GM12878 (cell line): ENCODE measurements at regions not wholly inside any gene's neighbourhood (a gene's known extent, or its start where the extent isn't known, plus 50 kb on each side); places are given as distances from the start of the nearest gene placed in this dataset.

Source experiments
- BHLHE40 ChIP-seq, 2 experiments: fragments of 450-650 bp in 1 of 2; IDR thresholded peaks; 2 replicates each; pipeline ENCODE4 v1.6.1; 2011 to 2017; ENCODE audit warnings: low read depth in 2 of 2, borderline replicate concordance in 1 of 2, improper control_type of control experiment in 1 of 2, low read length in 1 of 2, mild to moderate bottlenecking in 1 of 2
- CTCF ChIP-seq, 3 experiments: IDR thresholded peaks in 2 of 3; conservative IDR thresholded peaks in 1 of 3; 2 replicates each; pipeline ENCODE4 v1.5.1; 2011; ENCODE audit warnings: low read depth in 3 of 3, low read length in 3 of 3, mild to moderate bottlenecking in 3 of 3, control low read depth in 2 of 3, moderate library complexity in 2 of 3, inconsistent platforms in 1 of 3, mixed read lengths in 1 of 3; ENCODE audit not compliant: control insufficient read depth in 2 of 3, insufficient read depth in 1 of 3; ENCODE audit errors: extremely low read depth in 1 of 3
- FOXM1 ChIP-seq: IDR thresholded peaks from 2 replicates; pipeline ENCODE4 v1.6.1; 2012; ENCODE audit warnings: low read depth, mild to moderate bottlenecking, inconsistent platforms, low read length, moderate library complexity
- IKZF2 ChIP-seq, 2 experiments: fragments of 450-650 bp; IDR thresholded peaks; 2 replicates each; pipeline ENCODE4 v1.6.1; 2017; ENCODE audit warnings: mild to moderate bottlenecking in 2 of 2, moderate library complexity in 2 of 2
- NFYB ChIP-seq: IDR thresholded peaks from 2 replicates; pipeline ENCODE4 v1.6.1; 2011; ENCODE audit warnings: low read depth, mild to moderate bottlenecking, low read length, improper control_type of control experiment, moderate library complexity; ENCODE audit not compliant: insufficient read depth
- NKRF ChIP-seq: fragments of 450-650 bp; conservative IDR thresholded peaks from 2 replicates; pipeline ENCODE4 v1.6.1; 2017; ENCODE audit warnings: mild to moderate bottlenecking, moderate library complexity
- PKNOX1 ChIP-seq: fragments of 450-650 bp; IDR thresholded peaks from 2 replicates; pipeline ENCODE4 v1.6.1; 2016; ENCODE audit warnings: mild to moderate bottlenecking
- RFX5 ChIP-seq: IDR thresholded peaks from 2 replicates; pipeline ENCODE4 v1.6.1; 2011; ENCODE audit warnings: low read depth, low read length, improper control_type of control experiment
- SRF ChIP-seq, 2 experiments: IDR thresholded peaks; 2 replicates each; pipeline ENCODE4 v1.6.1; 2011; ENCODE audit warnings: low read depth in 2 of 2, low read length in 2 of 2, mild to moderate bottlenecking in 1 of 2, moderate library complexity in 1 of 2
- SUZ12 ChIP-seq: fragments of 200-600 bp; sonication (generic); IDR thresholded peaks from one replicate; pipeline ENCODE4 v1.6.1; 2018; ENCODE audit warnings: antibody characterized with exemption, mild to moderate bottlenecking; ENCODE audit not compliant: unreplicated experiment
- TBL1XR1 ChIP-seq: IDR thresholded peaks from 2 replicates; pipeline ENCODE4 v1.6.1; 2012; ENCODE audit warnings: low read depth, low read length, improper control_type of control experiment
- TCF12 ChIP-seq: IDR thresholded peaks from 2 replicates; pipeline ENCODE4 v1.6.1; 2011; ENCODE audit warnings: low read depth, mild to moderate bottlenecking, low read length
- TCF7 ChIP-seq: IDR thresholded peaks from 2 replicates; pipeline ENCODE4 v1.6.1; 2014; ENCODE audit warnings: antibody characterized with exemption, borderline replicate concordance
- WRNIP1 ChIP-seq: IDR thresholded peaks from 2 replicates; pipeline ENCODE4 v1.6.1; 2011; ENCODE audit warnings: low read depth, low read length, improper control_type of control experiment, borderline replicate concordance
- TF ChIP-seq, protein P1 (sequence below): fragments of 450-650 bp; IDR thresholded peaks from 2 replicates; pipeline ENCODE4 v1.6.1; 2017; ENCODE audit warnings: borderline replicate concordance
- TF ChIP-seq, protein P2 (sequence below): fragments of 150-350 bp; IDR thresholded peaks from 2 replicates; pipeline ENCODE4 v1.6.1; 2016; ENCODE audit warnings: low read depth, low read length
- TF ChIP-seq, protein P3 (sequence below): fragments of 450-650 bp; IDR thresholded peaks from 2 replicates; pipeline ENCODE4 v1.6.1; 2014; ENCODE audit warnings: mild to moderate bottlenecking

GRCh38 chr6:26156105-26156849 lies 69.0 kb downstream of the HFE start (continued):
- TF ChIP-seq NFYB (peak; percentile 89), WRNIP1 (no peak), TCF7 (peak; percentile 70; the same call in 1 of the 2 replicates), SRF (IDR thresholded peaks at IDR 0.05; ENCODE audit: low read depth in 2 of 2, low read length in 2 of 2) (0 out of 4 replicates have a peak, but pooled peaks of 1 of the 2 experiments have one; percentile 10), CTCF (IDR thresholded peaks at IDR 0.05 in 2 of 3, conservative IDR thresholded peaks at IDR 0.05 in 1 of 3; ENCODE audit: control insufficient read depth in 2 of 3, extremely low read depth in 1 of 3, insufficient read depth in 1 of 3, low read depth in 3 of 3, low read length in 3 of 3) (no peak), SUZ12 (no peak), PKNOX1 (peak; percentile 22; the same call in 1 of the 2 replicates), RFX5 (peak; percentile 39; the same call in 1 of the 2 replicates), BHLHE40 (IDR thresholded peaks at IDR 0.05; ENCODE audit: borderline replicate concordance in 1 of 2, low read depth in 2 of 2, low read length in 1 of 2) (peak; percentile 77 to 83), NKRF (peak; percentile 72), IKZF2 (IDR thresholded peaks at IDR 0.05) (peak; percentile 16 to 28; a peak in 2 of 4 replicates), FOXM1 (peak; percentile 81; the same call in 1 of the 2 replicates), TCF12 (peak; percentile 91; the same call in 1 of the 2 replicates), TBL1XR1 (no peak; the same call in 1 of the 2 replicates)
- TF ChIP-seq, protein P1, sequence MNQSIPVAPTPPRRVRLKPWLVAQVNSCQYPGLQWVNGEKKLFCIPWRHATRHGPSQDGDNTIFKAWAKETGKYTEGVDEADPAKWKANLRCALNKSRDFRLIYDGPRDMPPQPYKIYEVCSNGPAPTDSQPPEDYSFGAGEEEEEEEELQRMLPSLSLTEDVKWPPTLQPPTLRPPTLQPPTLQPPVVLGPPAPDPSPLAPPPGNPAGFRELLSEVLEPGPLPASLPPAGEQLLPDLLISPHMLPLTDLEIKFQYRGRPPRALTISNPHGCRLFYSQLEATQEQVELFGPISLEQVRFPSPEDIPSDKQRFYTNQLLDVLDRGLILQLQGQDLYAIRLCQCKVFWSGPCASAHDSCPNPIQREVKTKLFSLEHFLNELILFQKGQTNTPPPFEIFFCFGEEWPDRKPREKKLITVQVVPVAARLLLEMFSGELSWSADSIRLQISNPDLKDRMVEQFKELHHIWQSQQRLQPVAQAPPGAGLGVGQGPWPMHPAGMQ, result no peak
- TF ChIP-seq, protein P2, sequence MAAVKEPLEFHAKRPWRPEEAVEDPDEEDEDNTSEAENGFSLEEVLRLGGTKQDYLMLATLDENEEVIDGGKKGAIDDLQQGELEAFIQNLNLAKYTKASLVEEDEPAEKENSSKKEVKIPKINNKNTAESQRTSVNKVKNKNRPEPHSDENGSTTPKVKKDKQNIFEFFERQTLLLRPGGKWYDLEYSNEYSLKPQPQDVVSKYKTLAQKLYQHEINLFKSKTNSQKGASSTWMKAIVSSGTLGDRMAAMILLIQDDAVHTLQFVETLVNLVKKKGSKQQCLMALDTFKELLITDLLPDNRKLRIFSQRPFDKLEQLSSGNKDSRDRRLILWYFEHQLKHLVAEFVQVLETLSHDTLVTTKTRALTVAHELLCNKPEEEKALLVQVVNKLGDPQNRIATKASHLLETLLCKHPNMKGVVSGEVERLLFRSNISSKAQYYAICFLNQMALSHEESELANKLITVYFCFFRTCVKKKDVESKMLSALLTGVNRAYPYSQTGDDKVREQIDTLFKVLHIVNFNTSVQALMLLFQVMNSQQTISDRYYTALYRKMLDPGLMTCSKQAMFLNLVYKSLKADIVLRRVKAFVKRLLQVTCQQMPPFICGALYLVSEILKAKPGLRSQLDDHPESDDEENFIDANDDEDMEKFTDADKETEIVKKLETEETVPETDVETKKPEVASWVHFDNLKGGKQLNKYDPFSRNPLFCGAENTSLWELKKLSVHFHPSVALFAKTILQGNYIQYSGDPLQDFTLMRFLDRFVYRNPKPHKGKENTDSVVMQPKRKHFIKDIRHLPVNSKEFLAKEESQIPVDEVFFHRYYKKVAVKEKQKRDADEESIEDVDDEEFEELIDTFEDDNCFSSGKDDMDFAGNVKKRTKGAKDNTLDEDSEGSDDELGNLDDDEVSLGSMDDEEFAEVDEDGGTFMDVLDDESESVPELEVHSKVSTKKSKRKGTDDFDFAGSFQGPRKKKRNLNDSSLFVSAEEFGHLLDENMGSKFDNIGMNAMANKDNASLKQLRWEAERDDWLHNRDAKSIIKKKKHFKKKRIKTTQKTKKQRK, result no peak
- TF ChIP-seq, protein P3, sequence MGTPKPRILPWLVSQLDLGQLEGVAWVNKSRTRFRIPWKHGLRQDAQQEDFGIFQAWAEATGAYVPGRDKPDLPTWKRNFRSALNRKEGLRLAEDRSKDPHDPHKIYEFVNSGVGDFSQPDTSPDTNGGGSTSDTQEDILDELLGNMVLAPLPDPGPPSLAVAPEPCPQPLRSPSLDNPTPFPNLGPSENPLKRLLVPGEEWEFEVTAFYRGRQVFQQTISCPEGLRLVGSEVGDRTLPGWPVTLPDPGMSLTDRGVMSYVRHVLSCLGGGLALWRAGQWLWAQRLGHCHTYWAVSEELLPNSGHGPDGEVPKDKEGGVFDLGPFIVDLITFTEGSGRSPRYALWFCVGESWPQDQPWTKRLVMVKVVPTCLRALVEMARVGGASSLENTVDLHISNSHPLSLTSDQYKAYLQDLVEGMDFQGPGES, result peak; percentile 61
